ENCODE measurements at regions not wholly inside any gene's neighbourhood (a gene's known extent, or its start where the extent isn't known, plus 50 kb on each side); places are given as distances from the start of the nearest gene placed in this dataset.

GRCh38 chr3:168364967-168365366 is 269.2 kb upstream of the GOLIM4 start:
- BruUV-seq (replicated peaks), result no TSS peak
- H3K36me3 ChIP-seq (ENCODE audit: control insufficient read depth in 1 of 2, insufficient read depth in 2 of 2, low read length in 2 of 2), result no peaks in the 10 kb centered on the region
- TF ChIP-seq ZFX (IDR thresholded peaks at IDR 0.05) (no peak), FOSL1 (IDR thresholded peaks at IDR 0.05; ENCODE audit: low read depth) (no peak), CEBPB (IDR thresholded peaks at IDR 0.05; ENCODE audit: low read depth) (no peak), CBX3 (IDR thresholded peaks at IDR 0.05; ENCODE audit: low read depth) (no peak), ATF3 (IDR thresholded peaks at IDR 0.05) (no peak), EZH2phosphoT487 (IDR thresholded peaks at IDR 0.05; ENCODE audit: borderline replicate concordance) (no peak), JUND (IDR thresholded peaks at IDR 0.05) (no peak), POLR2A (IDR thresholded peaks at IDR 0.05; ENCODE audit: borderline replicate concordance, extremely low read depth, insufficient read depth, insufficient read length) (no peak), ZBTB33 (IDR thresholded peaks at IDR 0.05; ENCODE audit: extremely low read depth, insufficient replicate concordance, low read length) (no peak), ZNF274 (IDR thresholded peaks at IDR 0.05; ENCODE audit: low read depth, low read length) (no peak)
- no peaks in the 10 kb centered on the region for H3K9me3 ChIP-seq (ENCODE audit: control insufficient read depth in 1 of 2, insufficient read depth in 1 of 2, low read depth in 1 of 2, low read length in 2 of 2)
- POLR2A ChIA-PET, result no interaction called here
- no peaks in the 10 kb centered on the region for H3K79me2 ChIP-seq (ENCODE audit: insufficient read depth, low read length)
- H3K4me2 ChIP-seq (ENCODE audit: low read length), result no peak overlapping the region
- H3K4me1 ChIP-seq (ENCODE audit: control insufficient read depth in 1 of 2, insufficient read depth in 2 of 2, low read length in 2 of 2), result no peaks in the 10 kb centered on the region
- RAD21 ChIA-PET (ENCODE audit: low non-redundant PET in 1 of 2, low total read pairs in 2 of 2, uncharacterized antibody in 2 of 2, unreplicated experiment in 2 of 2), result no interaction called here
- no peaks in the 10 kb centered on the region; the same call in 1 of the 2 replicates for H4K20me1 ChIP-seq (ENCODE audit: insufficient read depth)
- no peak overlapping the region for H3K9ac ChIP-seq (ENCODE audit: low read length)
- no peak for ATAC-seq
- DNase-seq (ENCODE audit: low read depth, low spot score), result no peak
- H3K4me3 ChIP-seq (replicated peaks in 1 of 2; ENCODE audit: low read depth in 1 of 2, low read length in 2 of 2), result no peak overlapping the region
- H3K27ac ChIP-seq (ENCODE audit: low read depth, low read length), result no peak overlapping the region
- no peak overlapping the region for H2AFZ ChIP-seq (ENCODE audit: low read depth, low read length, poor library complexity, severe bottlenecking)
- intact Hi-C loops (cut with micrococcal nuclease), result no loop called here
- H3K27me3 ChIP-seq (ENCODE audit: insufficient read depth, low read length), result peaks cover 21% of the 10 kb centered on the region
- H3K9me2 ChIP-seq (ENCODE audit: insufficient read depth), result no peaks in the 10 kb centered on the region
- CTCF ChIA-PET, result no interaction called here
